HCT116 (cell line): ENCODE measurements at regions not wholly inside any gene's neighbourhood (a gene's known extent, or its start where the extent isn't known, plus 50 kb on each side); places are given as distances from the start of the nearest gene placed in this dataset.

Source experiments
- ATAC-seq: fragments of 200-7000 bp; cut with Tn5 transposase; 2 replicates; pipeline ENCODE4 v1.9.1; 2020; ENCODE audit warnings: mild to moderate bottlenecking, moderate library complexity
- BruUV-seq: library from RNA; stranded (reverse); fragments of 400-500 nt; replicated peaks from 2 replicates; lab custom pipeline; 2021; lab: Mats Ljungman, UMichigan
- CTCF ChIA-PET: fragments of 300-600 bp; sonication (Branson Sonifier 250); formaldehyde crosslinking; loops from one replicate; lab custom pipeline; 2021; ENCODE audit warnings: antibody characterized with exemption; lab: Charles Lee
- POLR2A ChIA-PET: fragments of 300-600, 350-600 bp; sonication (Branson Sonifier 250); formaldehyde crosslinking; loops from one replicate; lab custom pipeline; 2021; ENCODE audit warnings: antibody characterized with exemption; lab: Charles Lee
- RAD21 ChIA-PET, 2 experiments: fragments of 300-600 bp; sonication (Branson Sonifier 250); formaldehyde crosslinking; loops; one replicate each; lab custom pipeline; 2023; ENCODE audit warnings: low total read pairs in 2 of 2; ENCODE audit not compliant: uncharacterized antibody in 2 of 2, unreplicated experiment in 2 of 2, low non-redundant PET in 1 of 2; lab: Charles Lee
- DNase-seq: peaks from one replicate; pipeline ENCODE4 v3.0.0-alpha.2; 2010; ENCODE audit warnings: low read depth, low spot score
- H2AFZ ChIP-seq: fragments of 200-600 bp; shearing (Covaris generic), sonication (generic); 2 replicates; pipeline ENCODE4 v1.6.1; 2017; ENCODE audit warnings: low read depth, mixed run types, mixed read lengths, antibody characterized with exemption, low read length; ENCODE audit not compliant: poor library complexity, severe bottlenecking
- H3K27ac ChIP-seq: 2 replicates; pipeline ENCODE4 v1.5.1; 2012; ENCODE audit warnings: low read depth, low read length
- H3K27me3 ChIP-seq: fragments of 200-600 bp; sonication (generic); 2 replicates; pipeline ENCODE4 v1.6.1; 2016; ENCODE audit warnings: mixed run types, low read length, mixed read lengths; ENCODE audit not compliant: insufficient read depth
- H3K36me3 ChIP-seq, 2 experiments: fragments of 200-500 bp in 1 of 2; fragments of 200-600 bp in 1 of 2; sonication (Bioruptor generic) in 1 of 2; sonication (generic) in 1 of 2; 2 replicates each; pipeline versions ENCODE4 v1.5.1 to v1.6.1; 2014 to 2016; ENCODE audit warnings: low read length in 2 of 2, inconsistent platforms in 1 of 2, mixed read lengths in 1 of 2, mixed run types in 1 of 2; ENCODE audit not compliant: insufficient read depth in 2 of 2, control insufficient read depth in 1 of 2
- H3K4me1 ChIP-seq, 2 experiments: fragments of 200-600 bp in 1 of 2; sonication (generic) in 1 of 2; 2 replicates each; pipeline versions ENCODE4 v1.5.1 to v1.6.1; 2012 to 2017; ENCODE audit warnings: low read length in 2 of 2, inconsistent platforms in 1 of 2, mild to moderate bottlenecking in 1 of 2, mixed read lengths in 1 of 2, mixed run types in 1 of 2, moderate library complexity in 1 of 2; ENCODE audit not compliant: insufficient read depth in 2 of 2, control insufficient read depth in 1 of 2
- H3K4me2 ChIP-seq: fragments of 200-600 bp; sonication (generic); 2 replicates; pipeline ENCODE4 v1.6.1; 2017; ENCODE audit warnings: mixed run types, low read length, mixed read lengths
- H3K4me3 ChIP-seq, 2 experiments: fragments of 200-600 bp in 1 of 2; sonication (generic) in 1 of 2; replicated peaks in 1 of 2; 2 replicates each; pipeline ENCODE4 v1.5.1; 2011 to 2016; ENCODE audit warnings: low read length in 2 of 2, control low read depth in 1 of 2, low read depth in 1 of 2, mild to moderate bottlenecking in 1 of 2, mixed read lengths in 1 of 2, mixed run types in 1 of 2
- H3K79me2 ChIP-seq: fragments of 200-600 bp; sonication (generic); 2 replicates; pipeline ENCODE4 v1.6.1; 2017; ENCODE audit warnings: mild to moderate bottlenecking, mixed run types, low read length, moderate library complexity, mixed read lengths; ENCODE audit not compliant: insufficient read depth
- H3K9ac ChIP-seq: fragments of 200-600 bp; sonication (generic); 2 replicates; pipeline ENCODE4 v1.6.1; 2016; ENCODE audit warnings: low read length, mixed read lengths
- H3K9me2 ChIP-seq: fragments of 200-600 bp; sonication (generic), shearing (Covaris generic); 2 replicates; pipeline ENCODE4 v1.6.1; 2017; ENCODE audit warnings: mixed run types, mild to moderate bottlenecking, moderate library complexity; ENCODE audit not compliant: insufficient read depth
- H3K9me3 ChIP-seq, 2 experiments: fragments of 200-500 bp in 1 of 2; fragments of 200-600 bp in 1 of 2; sonication (Bioruptor generic) in 1 of 2; sonication (generic) in 1 of 2; 2 replicates each; pipeline ENCODE4 v1.6.1; 2014 to 2017; ENCODE audit warnings: low read length in 2 of 2, mixed read lengths in 2 of 2, inconsistent platforms in 1 of 2, low read depth in 1 of 2, mild to moderate bottlenecking in 1 of 2, mixed run types in 1 of 2, moderate library complexity in 1 of 2; ENCODE audit not compliant: control insufficient read depth in 1 of 2, insufficient read depth in 1 of 2
- H4K20me1 ChIP-seq: fragments of 200-600 bp; sonication (generic), shearing (Covaris generic); 2 replicates; pipeline ENCODE4 v1.6.1; 2017; ENCODE audit warnings: mixed run types, mild to moderate bottlenecking, moderate library complexity; ENCODE audit not compliant: insufficient read depth
- ELF1 ChIP-seq: IDR thresholded peaks from 2 replicates; pipeline ENCODE4 v1.6.1; 2012; ENCODE audit warnings: low read depth, borderline replicate concordance
- EZH2 ChIP-seq: fragments of 200-600 bp; sonication (generic); IDR thresholded peaks from 2 replicates; pipeline ENCODE4 v1.6.1; 2017; ENCODE audit warnings: antibody characterized with exemption, mixed run types
- EZH2phosphoT487 ChIP-seq: fragments of 200-600 bp; IDR thresholded peaks from 2 replicates; pipeline ENCODE4 v1.6.1; 2018; ENCODE audit warnings: antibody characterized with exemption, borderline replicate concordance
- POLR2A ChIP-seq: IDR thresholded peaks from 2 replicates; pipeline ENCODE4 v1.7.0; 2011; ENCODE audit warnings: borderline replicate concordance; ENCODE audit not compliant: insufficient read depth, insufficient read length; ENCODE audit errors: extremely low read depth
- RAD21 ChIP-seq: IDR thresholded peaks from 2 replicates; pipeline ENCODE4 v1.6.1; 2012; ENCODE audit warnings: low read depth, mild to moderate bottlenecking
- ZNF274 ChIP-seq: fragments of 200-500 bp; sonication (Bioruptor generic); IDR thresholded peaks from 2 replicates; pipeline ENCODE4 v1.6.1; 2014; ENCODE audit warnings: mild to moderate bottlenecking, low read depth, low read length, inconsistent platforms
- intact Hi-C: fragments of 100-400 bp; cut with micrococcal nuclease; formaldehyde crosslinking; loops from 2 replicates; pipeline ENCODE4 v1.10.0; 2022
- TF ChIP-seq, protein P1 (sequence below): IDR thresholded peaks from 2 replicates; pipeline ENCODE4 v1.6.1; 2011; ENCODE audit warnings: mild to moderate bottlenecking, low read length, moderate library complexity; ENCODE audit not compliant: insufficient replicate concordance; ENCODE audit errors: extremely low read depth

DNA sequence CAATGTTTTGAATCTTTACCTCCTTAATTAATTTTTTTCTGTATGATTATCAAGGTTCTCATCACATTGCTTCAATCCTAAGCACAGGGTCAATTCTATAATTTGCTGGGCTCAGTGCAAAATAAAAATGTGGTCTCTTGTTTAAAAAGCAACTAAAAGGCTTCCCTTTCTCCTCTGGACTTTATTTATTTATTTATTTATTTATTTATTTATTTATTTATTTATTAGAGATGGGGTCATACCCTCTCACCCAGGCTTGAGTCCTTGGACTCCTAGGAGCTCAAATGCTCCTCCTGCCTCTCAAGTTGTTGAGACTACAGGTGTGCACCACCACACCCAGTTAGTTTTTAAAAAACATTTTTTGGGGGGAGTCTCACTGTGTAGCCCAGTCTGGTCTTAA is 710.1 kb upstream of the REG3G start:
- H3K4me2 ChIP-seq, result no peak overlapping the region
- no peaks in the 10 kb centered on the region; a peak in 1 of 4 replicates for H3K36me3 ChIP-seq
- DNase-seq (no peak), ATAC-seq (no peak)
- BruUV-seq, result no TSS peak
- RAD21 ChIA-PET, result no interaction called here
- intact Hi-C loops, result no loop called here
- no peaks in the 10 kb centered on the region for H3K4me1 ChIP-seq
- H2AFZ ChIP-seq, result no peak overlapping the region
- H3K9me3 ChIP-seq, result peaks cover 14 to 25% of the 10 kb centered on the region in 2 experiments; a peak in 2 of 4 replicates
- H4K20me1 ChIP-seq, result no peaks in the 10 kb centered on the region
- H3K27me3 ChIP-seq, result no peaks in the 10 kb centered on the region
- H3K79me2 ChIP-seq, result no peaks in the 10 kb centered on the region
- no peak overlapping the region for H3K4me3 ChIP-seq
- no peak overlapping the region for H3K27ac ChIP-seq
- no peak for TF ChIP-seq POLR2A
- no peak for TF ChIP-seq ELF1
- no peak for TF ChIP-seq EZH2
- TF ChIP-seq, protein P1, sequence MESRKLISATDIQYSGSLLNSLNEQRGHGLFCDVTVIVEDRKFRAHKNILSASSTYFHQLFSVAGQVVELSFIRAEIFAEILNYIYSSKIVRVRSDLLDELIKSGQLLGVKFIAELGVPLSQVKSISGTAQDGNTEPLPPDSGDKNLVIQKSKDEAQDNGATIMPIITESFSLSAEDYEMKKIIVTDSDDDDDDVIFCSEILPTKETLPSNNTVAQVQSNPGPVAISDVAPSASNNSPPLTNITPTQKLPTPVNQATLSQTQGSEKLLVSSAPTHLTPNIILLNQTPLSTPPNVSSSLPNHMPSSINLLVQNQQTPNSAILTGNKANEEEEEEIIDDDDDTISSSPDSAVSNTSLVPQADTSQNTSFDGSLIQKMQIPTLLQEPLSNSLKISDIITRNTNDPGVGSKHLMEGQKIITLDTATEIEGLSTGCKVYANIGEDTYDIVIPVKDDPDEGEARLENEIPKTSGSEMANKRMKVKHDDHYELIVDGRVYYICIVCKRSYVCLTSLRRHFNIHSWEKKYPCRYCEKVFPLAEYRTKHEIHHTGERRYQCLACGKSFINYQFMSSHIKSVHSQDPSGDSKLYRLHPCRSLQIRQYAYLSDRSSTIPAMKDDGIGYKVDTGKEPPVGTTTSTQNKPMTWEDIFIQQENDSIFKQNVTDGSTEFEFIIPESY, result no peak
- TF ChIP-seq RAD21, result no peak
- TF ChIP-seq EZH2phosphoT487, result no peak
- no peak overlapping the region for H3K9ac ChIP-seq
- POLR2A ChIA-PET, result no interaction called here
- CTCF ChIA-PET, result no interaction called here
- no peaks in the 10 kb centered on the region for H3K9me2 ChIP-seq

DNA sequence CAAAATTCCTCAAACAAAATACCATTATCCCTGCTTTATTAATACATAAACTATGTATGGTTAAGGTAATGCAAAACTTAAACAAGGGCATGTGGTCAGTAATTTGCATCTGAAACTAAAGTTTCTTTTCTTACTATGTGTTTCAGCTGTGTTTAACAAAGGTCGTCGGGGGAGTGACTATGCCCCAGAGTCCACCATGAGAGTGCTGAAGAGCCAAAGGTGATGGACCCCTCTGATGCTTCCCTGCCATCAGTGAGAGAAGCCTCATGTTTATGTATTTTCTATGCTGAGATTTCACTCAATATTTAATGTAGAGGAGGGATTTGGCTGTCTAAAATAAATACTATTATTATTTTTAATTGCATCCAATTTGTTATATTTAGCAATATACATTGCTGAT is 707.2 kb upstream of the REG3G start:
- H4K20me1 ChIP-seq, result no peaks in the 10 kb centered on the region
- no peak for TF ChIP-seq ELF1
- TF ChIP-seq, protein P1, result no peak
- TF ChIP-seq ZNF274, result no peak
- TF ChIP-seq, all 23 proteins: peak for 0
- H3K27ac ChIP-seq, result no peak overlapping the region
- no peaks in the 10 kb centered on the region for H3K9me2 ChIP-seq
- DNase-seq, result no peak
- ChIA-PET POLR2A (no interaction called here), CTCF (no interaction called here), RAD21 (no interaction called here)
- H3K79me2 ChIP-seq, result no peaks in the 10 kb centered on the region
- H3K4me3 ChIP-seq, result no peak overlapping the region
- no peak overlapping the region for H3K4me2 ChIP-seq
- no TSS peak for BruUV-seq
- H3K36me3 ChIP-seq, result no peaks in the 10 kb centered on the region; a peak in 1 of 4 replicates
- H3K4me1 ChIP-seq, result no peaks in the 10 kb centered on the region
- no peak for ATAC-seq
- H2AFZ ChIP-seq, result no peak overlapping the region
- H3K9ac ChIP-seq, result no peak overlapping the region
- H3K9me3 ChIP-seq, result peaks cover 10 to 16% of the 10 kb centered on the region in 2 experiments; a peak in 2 of 4 replicates
- H3K27me3 ChIP-seq, result no peaks in the 10 kb centered on the region
- intact Hi-C loops, result no loop called here
